Activated T-cell treated with anti-CD3 and anti-CD28 coated beads, Interleukin-2, amount 50 U/mL, for 48 hours (primary cell): ENCODE measurements at regions not wholly inside any gene's neighbourhood (a gene's known extent, or its start where the extent isn't known, plus 50 kb on each side); places are given as distances from the start of the nearest gene placed in this dataset.

Source experiments
- DNase-seq, 2 experiments: peaks; one replicate each; pipeline ENCODE4 v3.0.0-alpha.2; 2020

DNA sequence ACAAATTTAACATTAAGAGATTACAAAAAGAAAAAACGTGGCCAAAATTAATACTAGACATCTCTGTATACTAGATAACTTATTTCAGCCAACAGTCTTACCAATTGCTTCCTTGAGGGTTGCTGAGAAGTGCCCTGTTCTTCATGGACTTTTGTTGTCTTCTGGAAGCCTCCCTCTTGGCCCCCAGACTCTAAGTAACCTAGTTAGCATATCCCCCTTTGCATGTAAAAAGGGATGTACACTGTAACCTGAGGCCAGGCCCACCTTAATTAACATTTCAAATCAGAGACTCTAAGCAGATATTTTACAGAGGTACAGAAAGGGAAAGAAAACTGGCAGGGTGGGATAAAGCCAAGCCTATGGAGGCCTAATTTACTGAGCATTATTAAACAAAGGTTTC, 1047.3 kb downstream of the ADGRL2 start:
- DNase-seq, result no peak

DNA sequence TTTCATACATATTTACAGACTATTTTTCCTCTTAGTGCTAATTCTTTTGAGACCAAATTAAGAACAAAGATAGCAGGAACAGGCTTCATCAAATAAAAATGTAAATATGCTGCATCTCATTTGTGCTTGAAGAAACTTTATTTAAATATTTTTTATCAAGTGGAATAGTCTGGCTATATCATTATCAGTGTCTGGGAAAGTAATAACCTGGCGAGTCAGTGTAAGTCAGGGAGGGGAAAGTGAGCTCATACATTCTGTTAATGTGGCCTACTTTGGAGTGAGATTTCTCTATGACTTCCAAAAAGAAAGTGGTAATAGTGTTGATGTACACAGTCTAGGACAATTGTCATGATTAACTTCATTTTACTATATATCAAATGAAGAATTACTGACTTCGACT, 1045.1 kb downstream of the ADGRL2 start:
- DNase-seq, result no peak

DNA sequence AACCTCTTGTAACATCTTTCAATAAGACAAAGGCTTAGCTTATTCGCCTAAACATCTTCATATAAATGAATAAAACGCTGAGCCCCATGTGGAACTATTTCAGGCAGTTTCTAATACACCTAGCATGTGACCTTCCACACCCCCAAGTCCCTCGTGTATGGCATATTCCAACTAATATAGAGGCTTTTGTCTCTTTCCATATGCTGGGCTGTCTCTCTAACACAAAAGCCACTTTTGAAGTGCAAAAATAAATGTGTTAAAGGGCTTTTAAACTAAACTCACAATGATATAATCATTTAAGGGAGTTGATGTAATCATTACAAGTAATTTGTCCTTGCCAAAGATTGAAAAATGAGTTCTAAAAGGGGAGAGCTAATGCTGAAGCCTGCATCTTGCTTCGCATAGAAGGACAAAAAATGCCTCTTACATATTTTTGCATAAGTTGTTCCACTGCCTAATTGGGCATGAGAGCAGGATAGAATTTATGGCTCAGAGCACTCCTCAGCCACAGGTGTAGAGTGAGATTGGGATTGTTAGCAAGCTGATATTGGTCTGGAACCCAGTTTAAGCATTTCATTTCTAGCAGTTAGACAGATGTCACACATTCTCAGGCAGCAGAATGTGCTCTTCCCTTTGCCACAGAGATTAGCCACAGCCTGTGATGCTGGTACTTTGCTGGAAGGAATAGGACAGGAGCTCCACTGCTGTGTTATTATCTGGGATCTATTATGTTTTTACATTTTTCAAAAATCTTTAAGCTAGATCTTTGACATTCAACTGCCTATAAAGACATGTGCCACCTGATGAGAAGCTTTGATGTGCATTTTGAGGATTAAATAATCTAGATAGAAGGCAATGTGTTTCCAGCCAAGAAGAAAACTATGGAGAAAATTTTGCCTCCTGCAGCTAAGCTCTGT, 1044.4 kb downstream of the ADGRL2 start:
- no peak for DNase-seq

DNA sequence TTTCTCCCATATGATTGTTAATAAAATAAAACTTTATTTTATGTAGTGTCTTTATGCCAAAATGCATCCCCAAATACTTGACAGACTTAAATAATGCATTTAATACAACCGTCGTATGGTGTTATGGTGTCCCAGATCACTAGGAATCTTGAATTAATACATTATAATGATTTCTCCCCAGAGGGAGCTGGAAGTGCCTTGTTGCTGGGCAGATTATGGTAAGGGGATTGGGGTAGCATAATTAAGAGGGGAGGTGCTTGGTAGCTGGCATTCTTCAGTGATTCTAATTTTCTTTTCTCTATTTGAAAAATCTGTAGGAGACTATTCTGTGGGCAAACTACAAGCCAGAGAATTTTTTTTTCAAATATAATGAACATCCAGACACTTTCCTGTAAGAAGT, 1043.7 kb downstream of the ADGRL2 start:
- DNase-seq, result no peak

DNA sequence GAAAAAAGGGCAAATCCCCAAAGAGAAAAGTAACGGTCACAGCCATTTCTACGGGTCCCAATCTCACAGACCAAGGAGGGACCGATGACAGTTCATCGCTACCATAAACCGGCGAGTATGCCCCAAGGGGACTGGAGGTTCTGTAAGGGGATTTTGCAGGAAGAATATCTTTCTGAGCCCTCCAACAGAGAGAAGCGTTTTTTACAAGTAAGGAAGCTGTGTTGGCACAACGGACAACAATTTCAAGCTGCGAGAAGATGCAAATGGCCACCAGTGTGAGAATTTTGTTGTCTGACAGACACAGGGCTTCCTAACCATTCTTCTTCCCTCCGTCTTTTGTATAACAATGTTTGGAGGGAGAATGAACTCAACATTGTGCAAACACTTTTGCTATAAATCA, 1043.1 kb downstream of the ADGRL2 start:
- DNase-seq, result no peak

DNA sequence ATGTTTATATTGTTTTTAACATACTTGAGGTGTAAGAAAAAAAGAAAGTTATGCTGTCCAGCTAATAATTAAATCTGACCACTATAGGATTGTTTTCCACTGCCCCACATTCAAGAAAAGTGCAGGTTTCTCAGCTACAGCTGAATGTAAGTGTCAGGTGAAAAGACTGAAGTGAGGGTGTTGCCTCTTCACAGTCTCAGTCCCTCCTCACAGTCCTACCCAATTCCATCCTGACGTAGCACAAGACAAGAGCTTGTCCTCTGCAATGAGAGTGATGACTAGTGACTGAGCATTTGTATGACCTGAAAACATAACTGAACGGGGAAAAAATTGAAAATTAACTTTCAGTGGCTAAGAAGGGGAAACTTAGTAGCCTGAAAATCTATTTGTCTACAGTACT, 1039.5 kb downstream of the ADGRL2 start:
- DNase-seq, result no peak

DNA sequence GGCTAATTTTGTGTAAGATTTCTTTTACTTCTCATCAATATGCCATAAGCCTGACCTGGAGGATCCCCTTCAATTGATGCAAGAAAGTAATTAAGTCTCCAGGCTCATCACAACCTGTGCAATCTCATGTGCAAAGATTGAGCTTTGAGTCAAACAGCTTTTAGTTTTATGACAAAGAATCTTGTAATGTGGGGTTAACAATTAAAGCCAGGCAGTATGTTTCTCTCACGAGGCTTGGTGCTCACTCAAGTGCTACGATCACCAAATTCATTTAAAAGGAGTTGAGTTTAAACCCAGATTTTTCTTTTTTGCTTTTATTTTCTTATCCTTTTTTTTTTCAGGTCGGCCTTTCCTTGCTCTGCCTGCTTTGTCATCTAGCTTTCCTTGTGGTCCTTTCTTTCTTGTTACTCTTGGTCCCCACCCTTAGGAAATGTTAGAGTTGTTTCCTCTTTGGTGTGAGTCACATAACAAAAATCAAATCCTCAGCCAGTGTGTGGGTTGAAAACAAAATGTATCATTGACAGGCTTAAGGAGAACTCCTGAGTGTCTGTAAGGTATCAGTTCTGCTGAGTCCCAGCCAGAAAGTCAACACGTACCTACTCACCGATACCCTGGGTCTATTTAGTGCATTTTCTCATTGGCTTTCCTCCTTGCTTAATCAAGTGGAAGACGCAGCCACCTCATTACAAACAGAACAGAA, 1037.2 kb downstream of the ADGRL2 start:
- DNase-seq, result no peak

DNA sequence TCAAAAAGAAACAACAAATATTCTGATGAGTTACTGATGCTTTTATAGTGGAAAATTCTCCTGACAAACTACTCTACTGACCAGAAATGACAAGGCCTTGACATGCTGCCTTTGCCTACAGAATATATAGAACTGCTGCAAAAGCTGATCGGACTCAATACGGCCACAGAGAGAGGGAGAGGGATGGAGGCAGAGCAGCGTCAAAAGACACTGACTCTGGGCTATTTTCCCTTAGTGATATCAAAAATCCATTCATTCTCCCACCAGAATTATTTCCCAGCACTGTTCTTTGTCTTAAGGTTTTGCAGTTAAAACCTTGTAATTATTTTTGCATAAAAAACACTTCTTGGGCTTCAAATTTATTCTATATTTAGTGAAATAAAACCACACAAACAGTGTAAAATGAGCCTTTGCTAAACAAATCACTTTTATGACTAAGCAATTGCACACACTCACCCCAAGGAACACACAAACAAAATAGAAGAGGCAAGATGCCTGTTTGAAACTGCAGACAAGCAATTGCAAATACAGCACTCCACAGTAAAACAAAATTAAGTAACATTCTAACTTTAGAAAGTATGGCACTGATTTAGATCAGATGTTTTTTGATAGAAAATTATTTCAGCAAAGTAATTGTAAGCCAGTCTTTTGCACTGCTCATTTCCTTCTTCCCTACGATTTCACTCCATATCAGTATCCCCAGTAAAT, 1036.4 kb downstream of the ADGRL2 start:
- DNase-seq, result no peak

DNA sequence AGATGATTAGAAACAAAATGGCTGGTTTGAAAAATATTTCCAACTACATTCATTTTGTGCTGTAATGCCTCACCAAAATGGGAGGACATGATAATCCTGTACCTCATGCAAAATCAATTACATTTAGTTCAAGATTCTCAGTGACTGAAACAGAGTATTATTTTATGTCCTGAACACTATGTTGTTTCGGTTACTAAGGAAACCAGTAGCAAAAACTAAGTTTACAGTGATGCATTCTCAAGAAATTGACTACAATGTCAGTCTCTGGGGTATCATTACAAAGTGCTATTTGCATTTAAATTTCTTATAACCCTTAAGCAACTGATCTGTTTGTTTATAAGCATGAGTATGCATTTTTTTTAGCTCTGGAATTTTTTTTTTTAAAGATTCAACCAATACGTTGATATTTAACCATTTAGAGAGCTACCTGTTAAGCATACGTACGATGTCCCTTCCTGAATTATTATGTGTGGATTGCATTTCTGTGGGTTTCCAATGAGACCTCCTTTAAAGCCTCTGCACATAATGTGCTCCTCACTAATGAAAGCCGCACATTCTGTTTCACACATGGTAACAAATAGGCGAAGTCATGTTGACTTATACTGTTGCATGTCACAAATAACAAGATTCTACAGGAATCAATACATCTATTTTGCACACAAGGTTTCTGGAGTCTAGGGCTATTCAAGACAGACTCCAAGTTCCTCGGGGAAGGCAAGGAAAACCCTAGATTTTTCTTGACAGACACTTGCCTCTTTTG, 1035.7 kb downstream of the ADGRL2 start:
- no peak for DNase-seq

DNA sequence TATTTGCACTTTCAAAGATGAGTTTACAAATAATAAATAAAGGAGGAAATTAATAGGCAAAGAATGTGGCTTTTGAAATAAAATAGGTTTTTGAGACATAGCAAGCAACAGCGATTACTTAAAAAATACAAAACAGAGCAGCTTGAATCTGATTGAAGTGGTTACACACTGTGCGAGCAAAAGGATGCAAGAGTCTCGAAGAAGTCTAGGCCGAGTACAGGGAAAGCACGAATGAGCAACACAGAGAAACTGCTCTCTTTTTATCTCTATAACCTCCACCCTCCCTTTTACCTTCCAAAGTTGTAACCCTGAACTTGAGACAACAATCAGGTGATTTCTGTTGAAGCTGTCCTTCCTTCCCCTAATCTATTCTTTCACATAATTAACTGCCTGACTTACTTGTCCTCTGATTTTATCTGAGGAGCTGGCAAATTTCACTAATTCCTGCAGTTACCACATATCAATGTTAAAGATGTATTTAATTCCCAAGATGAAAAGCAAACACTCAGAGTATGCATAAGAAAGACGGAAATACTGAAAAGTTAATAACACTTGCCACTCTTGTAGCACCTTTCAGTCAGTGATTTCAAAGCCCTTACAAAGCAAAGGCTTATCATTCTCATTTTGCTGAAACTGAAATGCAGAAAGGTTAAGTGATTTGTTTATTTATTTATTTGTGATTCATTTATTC, 1030.1 kb downstream of the ADGRL2 start:
- DNase-seq, result no peak

DNA sequence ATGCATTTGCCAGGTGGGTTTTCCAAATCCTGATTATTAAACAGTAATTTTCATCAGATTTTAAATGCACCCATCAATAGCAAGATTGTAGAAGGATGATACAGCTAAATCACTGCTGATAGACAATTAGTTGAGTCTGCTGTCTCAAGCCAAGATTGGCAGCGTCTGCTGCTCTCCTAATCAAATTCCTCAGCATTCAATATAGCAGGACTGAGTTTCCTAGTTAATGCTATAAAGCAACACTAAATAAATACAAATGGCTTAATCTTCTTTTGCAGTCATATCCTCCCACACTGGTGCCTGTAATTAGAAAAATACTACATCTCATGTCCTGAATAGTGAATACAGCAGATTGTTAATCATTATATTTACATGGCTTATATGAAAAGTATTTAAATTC, 1028.8 kb downstream of the ADGRL2 start:
- DNase-seq, result no peak

DNA sequence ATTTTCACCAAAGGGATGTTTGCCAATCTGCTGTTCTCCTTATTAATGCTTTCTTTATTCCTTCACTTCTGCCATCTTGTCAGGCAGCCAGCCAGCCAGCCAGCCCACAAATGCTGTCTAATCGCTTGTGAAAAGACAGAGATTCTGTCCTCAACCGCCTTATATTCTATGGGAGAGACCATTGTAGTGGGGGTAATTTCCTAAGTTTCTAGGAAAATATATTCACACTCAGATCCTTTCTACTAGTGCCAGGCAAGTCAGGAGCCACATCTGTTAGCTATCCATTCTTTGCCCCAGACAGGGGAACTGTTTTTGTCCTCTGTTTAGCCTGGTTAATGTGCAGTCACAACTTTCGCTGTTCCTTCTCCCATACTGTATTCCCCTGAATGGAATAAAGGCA, 1023.1 kb downstream of the ADGRL2 start:
- DNase-seq, result no peak

DNA sequence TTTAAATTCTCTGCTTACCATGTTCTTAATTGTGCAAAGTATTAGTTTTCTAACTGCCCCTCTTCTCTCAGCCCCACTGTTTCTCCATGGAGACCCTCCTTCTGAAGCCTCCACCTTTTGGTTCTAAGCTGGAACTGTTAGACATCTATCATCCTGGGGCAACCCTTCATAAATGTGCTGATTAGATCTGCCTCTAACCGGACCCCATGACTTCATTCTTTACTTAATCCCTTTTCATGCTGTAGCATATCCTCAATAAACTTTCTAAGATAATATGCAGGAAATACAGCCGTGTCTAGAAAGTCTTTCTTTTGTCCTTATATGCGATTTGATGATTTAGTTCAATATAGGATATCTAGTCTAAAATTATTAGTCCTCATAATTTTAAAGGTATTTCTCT, 1020.1 kb downstream of the ADGRL2 start:
- DNase-seq, result no peak

DNA sequence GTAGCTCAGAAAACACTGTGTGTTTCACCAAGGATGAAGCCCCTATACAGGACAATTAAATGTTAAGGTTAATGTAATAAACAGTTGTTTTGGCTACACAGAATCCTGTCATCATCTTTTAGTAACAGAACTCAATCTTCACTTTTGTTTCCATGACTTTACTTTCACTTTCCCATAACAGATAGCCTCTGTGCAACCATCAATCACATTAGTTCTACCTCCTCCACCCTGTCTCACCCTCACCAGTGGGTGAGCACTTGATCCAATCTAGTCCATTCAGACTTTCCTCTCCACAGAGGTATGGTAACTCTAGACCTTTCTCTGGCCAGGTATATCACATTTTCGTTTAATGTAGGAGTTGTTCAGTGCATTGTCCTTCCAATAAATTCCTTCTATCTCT, 1018.5 kb downstream of the ADGRL2 start:
- no peak for DNase-seq

DNA sequence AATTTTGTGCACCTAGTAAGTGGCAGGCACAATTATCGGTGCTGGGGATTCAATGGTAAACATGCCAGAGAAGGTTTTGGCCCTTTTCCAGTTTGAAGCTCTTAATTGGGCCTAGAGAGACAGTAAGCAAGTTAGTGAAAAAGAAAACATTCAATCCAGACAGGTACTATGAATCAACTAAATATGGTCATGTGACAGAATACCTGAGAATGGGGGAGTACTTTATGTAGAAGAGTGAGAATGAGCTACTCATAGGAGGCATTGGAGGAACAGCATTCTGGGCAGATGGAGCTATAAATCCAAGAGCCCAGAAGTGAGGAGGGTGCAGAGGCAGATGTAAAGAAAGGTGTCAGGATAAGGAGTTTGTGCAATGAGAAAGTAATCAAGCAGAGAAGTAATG, 1017.9 kb downstream of the ADGRL2 start:
- no peak for DNase-seq

DNA sequence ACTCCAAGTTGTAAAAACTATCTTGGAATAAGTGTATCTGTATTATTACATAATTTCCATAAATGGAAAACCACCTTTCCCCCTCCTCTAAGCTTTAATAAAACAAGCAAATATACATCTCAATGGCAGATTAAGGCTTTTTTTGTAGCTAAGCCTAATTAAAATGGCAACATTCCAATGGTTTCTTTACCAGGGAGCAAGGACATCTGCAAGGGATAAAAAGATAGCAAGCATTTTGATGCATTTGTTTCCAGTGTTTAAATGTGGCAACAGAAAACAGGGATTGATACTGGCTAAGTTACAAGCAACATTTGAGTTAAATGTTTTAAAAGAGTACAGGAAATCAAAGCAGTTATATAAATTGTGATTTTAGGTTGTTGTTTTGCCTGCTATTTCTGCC, 1012.7 kb downstream of the ADGRL2 start:
- DNase-seq, result no peak

DNA sequence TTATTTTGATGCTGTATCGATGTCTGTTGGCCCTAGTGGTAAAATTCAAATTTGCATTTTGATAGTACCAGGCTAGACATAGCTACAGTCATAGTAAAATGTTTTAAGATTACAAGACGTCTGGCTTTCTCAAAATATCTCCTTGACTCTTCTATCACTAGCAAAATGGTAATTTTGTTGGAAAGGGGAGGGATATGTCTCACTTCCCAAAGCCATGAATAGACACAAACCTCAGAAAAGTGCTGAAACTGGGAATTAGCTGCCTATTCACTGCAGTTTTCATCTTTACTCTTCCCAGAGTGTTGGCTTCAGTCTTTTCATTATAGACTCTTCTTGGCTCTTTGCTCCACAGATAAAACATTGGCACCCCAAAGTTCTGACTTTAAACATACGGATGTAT, 1009.9 kb downstream of the ADGRL2 start:
- no peak for DNase-seq

DNA sequence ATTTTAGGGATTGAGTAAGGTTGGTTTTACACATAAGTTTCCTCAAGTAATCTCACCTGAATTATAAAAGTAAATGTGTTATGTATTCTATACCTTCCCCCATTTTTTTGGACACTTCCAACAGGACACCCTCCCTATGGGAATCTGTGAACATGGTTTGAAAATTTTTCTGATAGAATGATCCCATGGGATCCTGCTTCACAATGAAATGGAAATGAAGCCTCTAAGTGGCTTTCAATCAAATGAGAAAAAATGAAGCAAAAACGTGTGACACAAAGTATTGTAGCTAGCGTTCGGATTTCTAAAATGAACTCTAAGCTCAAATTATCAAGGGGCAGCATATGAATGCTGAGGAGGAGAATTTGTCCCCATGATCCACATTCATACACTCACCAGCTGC, 1006.8 kb downstream of the ADGRL2 start:
- DNase-seq, result no peak

DNA sequence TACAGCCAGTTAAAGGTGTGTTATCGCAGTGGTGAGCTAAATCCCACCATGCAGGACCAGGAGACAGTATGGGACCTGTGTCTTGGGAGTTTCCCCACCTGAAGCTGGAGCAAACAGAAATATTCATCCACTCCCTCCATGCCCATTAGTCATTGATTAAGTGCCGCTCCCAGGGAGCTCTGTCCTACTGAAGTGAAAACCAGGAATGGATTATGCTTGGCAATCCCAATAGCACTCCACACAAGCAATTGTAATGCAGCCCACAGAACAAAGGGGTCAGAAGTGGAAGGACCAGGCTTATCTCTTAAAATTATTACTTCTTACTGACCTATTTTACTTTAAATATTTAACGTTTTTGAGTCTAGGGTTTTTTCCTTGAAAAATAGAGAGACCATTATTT, 1005.4 kb downstream of the ADGRL2 start:
- no peak for DNase-seq

DNA sequence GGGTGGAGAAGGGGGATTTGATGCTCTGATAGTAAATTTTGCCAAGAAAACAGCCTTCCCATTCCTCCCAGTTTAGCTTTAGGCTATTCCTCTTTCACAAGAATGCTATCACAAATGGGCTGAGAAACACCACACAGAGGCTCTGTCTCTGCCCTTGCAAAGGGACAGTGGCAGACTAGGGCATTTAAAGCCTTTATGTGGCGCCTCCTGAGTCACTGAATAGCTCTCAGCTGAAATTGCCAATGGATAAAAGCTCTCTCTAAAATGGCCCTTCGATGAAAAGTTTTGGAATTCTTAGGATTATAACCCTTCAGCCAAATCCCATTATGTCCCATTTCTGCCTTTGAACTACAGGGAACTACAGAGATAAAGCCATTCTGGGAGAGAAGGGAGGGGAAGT, 1000.4 kb downstream of the ADGRL2 start:
- DNase-seq, result no peak

DNA sequence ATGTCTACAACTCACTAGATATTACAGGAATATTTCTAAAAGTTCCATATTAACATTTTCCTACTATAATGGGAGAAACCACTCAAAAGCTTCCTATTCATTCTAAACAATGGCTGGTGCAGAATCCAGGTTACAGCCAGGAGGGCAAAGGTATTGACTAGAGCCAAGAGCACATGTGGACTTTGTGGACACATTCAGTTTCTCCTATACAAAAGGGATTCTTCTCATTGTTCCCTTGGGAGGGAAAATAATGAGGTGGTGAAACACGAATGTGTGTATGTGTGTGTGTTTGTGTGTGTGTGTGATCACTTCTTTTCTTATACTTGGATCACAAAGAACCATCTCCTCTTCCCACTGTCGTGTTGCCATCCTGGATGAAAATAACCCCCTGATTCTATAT, 1000.0 kb downstream of the ADGRL2 start:
- no peak for DNase-seq

DNA sequence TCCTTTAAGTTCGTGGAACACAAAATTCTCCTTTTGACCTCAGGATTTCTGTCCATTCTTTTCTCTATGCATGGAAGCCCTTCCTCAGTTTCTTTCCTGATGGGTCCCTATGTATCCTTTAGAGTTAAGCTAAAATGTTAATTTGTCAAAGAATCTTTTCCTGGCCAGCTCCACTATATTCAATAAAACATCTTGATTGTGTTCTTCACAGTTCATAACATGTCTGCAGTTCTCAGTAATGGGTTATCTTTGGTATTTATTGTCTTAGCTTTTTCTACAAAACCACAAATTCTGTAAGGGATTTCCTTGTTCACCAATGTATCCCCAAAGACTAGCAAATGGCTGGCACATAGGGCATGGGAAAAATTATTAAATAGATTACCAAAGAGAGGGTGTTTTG, 998.5 kb downstream of the ADGRL2 start:
- no peak for DNase-seq
